Skin epidermis (tissue), 12 donors: ENCODE measurements at regions not wholly inside any gene's neighbourhood (a gene's known extent, or its start where the extent isn't known, plus 50 kb on each side); places are given as distances from the start of the nearest gene placed in this dataset.

ENCODE experiments used
- H3K27ac ChIP-seq, 21 experiments: fragments of 200-600 bp; sonication (generic) in 11 of 21; one replicate each; pipeline ENCODE4 v1.5.0; 2020; ENCODE audit warnings: mild to moderate bottlenecking in 3 of 21, inconsistent platforms in 2 of 21, moderate library complexity in 2 of 21
- H3K4me3 ChIP-seq, 7 experiments: fragments of 200-600 bp; sonication (generic) in 2 of 7; one replicate each; pipeline ENCODE4 v1.5.0; 2020; ENCODE audit warnings: inconsistent platforms in 2 of 7, mild to moderate bottlenecking in 2 of 7, moderate library complexity in 1 of 7

GRCh38 chr2:60125611-60126426 lies 427.6 kb downstream of the BCL11A start:
- Histone ChIP-seq H3K4me3 (no peak overlapping the region), H3K27ac (no peak overlapping the region)

DNA sequence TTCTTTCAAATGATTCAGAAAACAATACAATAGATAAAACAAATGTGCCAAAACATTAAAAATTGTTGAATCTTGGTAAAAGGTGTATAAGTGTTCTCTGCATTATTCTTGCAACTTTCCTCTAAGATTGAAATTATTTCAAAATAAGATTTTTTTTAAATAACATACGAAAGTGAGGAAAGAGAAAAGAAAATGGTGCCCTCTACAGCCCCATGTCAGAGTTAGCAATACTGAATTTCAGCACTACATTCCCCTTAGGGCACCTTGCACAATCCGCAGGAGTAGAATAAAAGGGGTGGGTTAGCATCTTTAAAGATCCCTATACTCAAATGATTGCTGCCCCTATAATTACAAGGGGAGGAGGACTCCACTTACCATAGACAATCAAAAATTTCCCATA lies 433.7 kb downstream of the BCL11A start:
- no peak overlapping the region for H3K4me3 ChIP-seq
- no peak overlapping the region for H3K27ac ChIP-seq

DNA sequence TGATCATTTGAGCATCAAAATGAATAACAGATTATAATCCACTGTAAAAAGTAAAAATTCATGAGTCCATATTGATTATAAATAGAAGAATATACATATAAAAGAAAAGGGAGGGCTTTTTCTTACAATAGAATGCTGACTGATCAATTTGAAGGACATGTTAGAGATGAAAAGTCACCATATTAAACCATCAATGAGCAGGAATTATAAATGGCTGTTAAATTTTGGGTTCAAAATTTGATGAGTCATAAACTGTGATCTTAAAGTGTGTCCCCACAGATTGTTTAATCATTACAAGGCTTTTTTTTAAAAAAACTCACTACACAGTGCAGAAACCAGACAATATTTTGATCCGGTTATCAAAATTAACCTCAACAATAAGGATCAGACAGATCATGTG lies 434.5 kb downstream of the BCL11A start:
- Histone ChIP-seq H3K4me3 (no peak overlapping the region), H3K27ac (no peak overlapping the region)

DNA sequence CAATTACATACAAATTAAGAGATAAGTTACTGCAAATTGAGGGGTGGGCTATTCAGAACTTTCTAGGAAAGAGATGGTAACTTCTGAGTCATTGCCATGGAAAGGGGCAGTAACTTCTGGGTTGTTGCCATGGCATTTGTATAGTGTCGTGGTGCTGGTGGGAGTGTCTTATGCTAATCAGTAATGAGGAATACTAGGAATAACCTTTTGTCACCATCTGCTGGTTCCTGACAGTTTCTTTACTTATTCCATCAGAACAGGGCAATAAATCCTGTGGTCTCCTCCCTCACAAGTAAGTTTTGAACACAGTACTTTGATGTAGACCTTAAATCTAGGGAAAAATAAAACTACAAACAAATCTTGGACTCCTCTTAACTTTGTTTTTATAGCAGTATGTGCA lies 435.4 kb downstream of the BCL11A start:
- Histone ChIP-seq H3K27ac (no peak overlapping the region), H3K4me3 (no peak overlapping the region)

DNA sequence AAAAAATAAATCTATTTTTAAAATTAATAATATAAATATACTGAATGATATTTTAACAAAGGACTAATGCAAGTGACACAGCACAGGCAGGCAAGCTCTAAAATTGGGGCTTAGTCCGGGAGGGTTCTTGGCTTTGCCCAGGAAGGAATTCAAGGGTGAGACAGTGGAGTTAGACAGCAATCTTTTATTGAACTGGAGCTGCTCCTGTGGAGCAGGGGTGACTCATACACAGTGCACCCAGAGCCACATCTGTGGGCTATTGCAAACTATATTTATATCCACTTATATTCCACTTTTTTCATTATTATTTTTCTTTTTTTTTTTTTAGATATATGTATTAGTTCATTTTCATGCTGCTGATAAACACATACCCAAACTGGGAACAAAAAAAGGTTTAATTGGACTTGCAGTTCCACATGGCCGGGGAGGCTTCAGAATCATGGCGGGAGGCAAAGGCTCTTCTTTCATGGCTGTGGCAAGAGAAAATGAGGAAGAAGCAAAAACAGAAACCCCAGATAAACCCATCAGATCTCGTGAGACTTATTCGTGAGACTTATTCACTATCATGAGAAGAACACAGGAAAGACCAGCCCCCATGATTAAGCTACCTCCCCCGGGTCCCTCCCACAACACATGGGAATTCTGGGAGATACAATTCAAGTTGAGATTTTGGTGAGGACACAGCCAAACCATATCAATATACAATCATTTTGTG lies 437.1 kb downstream of the BCL11A start:
- no peak overlapping the region for H3K4me3 ChIP-seq
- peak overlapping the region in 2 of 21 experiments; percentile 17 to 27 for H3K27ac ChIP-seq

DNA sequence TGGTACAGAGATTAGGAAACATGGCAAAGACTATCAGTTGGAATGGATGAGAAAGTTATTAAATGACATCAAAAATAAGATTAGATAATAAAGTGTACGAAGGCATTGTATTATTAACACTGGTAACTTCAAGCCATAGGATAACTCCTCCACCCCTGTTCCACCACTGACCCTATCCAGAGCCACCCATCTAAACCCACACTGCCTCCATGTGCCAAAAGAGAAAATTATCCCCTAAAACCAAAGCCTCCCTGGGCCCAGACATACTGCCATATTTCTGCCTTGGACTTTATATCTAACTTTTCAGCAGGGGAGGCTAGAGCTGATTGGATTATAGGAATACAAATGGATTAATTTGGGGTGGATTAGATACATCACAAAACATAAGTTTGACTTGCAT lies 443.7 kb downstream of the BCL11A start:
- Histone ChIP-seq H3K27ac (no peak overlapping the region), H3K4me3 (no peak overlapping the region)

DNA sequence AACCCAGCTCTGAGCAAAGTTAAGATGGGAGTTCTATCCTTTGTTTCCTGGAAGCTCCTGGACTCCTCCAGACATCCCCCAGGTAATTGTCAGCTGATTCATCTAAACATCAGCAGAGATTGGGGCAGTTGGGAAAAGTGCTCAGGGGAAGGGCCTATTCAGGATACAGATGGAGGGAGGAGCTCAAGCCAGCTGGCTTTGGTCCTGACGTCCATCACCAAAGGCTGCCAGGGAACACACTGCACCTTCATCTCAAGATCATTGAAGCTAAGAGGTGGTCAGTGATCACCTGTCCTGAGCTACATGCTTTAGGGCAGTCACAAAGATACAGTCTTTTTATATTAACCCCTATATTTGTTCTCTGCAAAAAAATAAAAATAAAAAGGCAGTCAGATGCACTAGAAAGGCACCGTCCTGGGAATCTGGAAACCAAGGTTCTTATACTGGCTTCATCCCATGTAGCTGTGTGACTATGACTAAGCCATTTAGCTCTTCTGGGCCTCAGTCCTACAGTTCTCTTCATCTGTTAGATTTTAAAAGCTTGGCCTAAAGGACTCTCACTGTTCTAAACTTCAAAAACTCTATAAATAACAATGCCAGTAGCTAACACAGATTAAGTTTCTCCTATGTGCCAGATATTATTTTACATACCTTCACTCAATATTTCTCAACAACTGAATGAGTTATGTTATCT lies 446.5 kb downstream of the BCL11A start:
- Histone ChIP-seq H3K4me3 (no peak overlapping the region), H3K27ac (no peak overlapping the region)

DNA sequence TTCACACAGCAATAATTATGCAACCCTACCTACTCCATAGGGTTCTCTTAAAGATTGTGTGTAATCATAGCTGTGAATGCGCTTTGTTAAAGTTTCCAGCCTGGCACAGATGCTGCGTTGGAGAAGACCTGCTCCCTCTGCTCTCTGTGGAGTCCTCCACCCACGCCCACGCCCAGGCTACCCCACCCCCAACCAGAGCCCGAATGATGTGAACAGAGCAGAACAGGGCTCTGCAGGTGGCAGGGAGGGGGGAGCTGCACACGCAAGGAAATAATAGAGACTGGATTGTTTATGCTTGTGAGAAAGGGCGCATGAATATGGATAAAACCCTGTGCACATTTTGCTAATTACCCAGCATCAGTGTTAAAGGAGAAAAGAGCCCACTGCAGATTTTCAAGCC lies 447.5 kb downstream of the BCL11A start:
- H3K4me3 ChIP-seq = no peak overlapping the region
- peak overlapping the region in 1 of 21 experiments; percentile 42 for H3K27ac ChIP-seq

GRCh38 chr2:60104514-60105505 lies 448.6 kb downstream of the BCL11A start:
- peak overlapping the region in 1 of 21 experiments; percentile 42 for H3K27ac ChIP-seq

GRCh38 chr2:60100034-60100433 lies 453.4 kb downstream of the BCL11A start:
- Histone ChIP-seq H3K4me3 (no peak overlapping the region), H3K27ac (no peak overlapping the region)

More at GRCh38 chr2:60104514-60105505, 448.6 kb downstream of the BCL11A start:
- H3K4me3 ChIP-seq = no peak overlapping the region

DNA sequence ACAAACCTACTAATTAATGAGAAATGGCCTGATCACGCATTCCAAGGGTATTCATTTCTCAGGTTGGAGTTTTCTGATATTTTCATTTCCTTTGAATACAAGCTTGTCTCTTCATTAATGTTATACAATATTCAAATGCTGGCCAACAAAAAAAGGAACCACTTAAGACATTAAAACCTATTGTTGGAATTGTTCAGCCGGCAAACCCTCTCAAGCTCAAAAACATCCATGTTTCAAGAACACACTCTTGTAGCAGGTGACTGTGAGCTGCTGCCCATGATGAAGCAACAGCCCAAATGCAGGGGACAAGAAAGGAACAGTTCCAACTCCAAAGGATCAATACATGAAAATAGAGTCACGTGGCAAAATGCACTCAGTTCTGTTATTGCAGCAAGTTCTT lies 454.5 kb downstream of the BCL11A start:
- no peak overlapping the region for H3K4me3 ChIP-seq

DNA sequence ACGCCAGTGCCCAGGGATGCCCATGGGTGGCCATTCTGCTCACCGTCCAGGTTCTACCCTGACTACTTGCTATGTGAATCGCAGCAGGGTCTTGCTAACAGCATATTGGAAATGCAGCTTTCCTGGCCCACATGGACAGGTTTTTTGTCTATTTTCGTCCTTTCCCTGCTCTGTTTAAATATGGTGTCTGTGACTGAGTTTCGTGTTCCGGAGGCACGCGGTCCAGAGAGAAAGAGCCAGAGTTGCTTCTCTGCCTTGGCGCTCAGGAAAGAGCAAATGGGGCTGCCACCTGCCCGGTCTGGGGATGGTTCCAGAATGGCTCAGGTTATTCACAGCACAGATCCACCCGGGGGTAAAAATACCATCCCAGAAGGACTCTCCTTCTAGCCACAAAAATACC lies 456.2 kb downstream of the BCL11A start:
- Histone ChIP-seq H3K4me3 (no peak overlapping the region), H3K27ac (no peak overlapping the region)

More for the DNA sequence above, 454.5 kb downstream of the BCL11A start:
- H3K27ac ChIP-seq = no peak overlapping the region

DNA sequence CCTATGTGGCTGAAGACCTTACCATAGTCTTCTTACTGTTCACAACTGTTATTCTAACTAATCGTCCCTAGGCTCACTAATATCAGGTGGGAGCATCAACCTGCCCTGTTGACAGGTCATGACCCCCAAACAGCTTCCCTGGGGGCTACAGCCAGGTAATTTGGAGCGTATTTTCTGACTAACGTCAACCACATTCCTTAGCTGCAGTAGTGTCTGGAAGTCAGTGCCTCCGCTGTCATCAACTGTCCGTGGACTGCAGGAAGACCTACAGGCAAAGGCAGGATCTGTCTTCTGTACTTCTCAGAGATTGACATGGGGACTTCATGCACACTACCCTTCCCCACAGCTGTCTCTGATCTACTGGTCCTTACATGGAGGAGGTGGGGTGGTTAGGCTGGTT lies 456.9 kb downstream of the BCL11A start:
- Histone ChIP-seq H3K27ac (no peak overlapping the region), H3K4me3 (no peak overlapping the region)

- no peak overlapping the region for H3K27ac ChIP-seq
- H3K4me3 ChIP-seq = no peak overlapping the region
These were observed 457.6 kb downstream of the BCL11A start for GRCh38 chr2:60095903-60096302.

DNA sequence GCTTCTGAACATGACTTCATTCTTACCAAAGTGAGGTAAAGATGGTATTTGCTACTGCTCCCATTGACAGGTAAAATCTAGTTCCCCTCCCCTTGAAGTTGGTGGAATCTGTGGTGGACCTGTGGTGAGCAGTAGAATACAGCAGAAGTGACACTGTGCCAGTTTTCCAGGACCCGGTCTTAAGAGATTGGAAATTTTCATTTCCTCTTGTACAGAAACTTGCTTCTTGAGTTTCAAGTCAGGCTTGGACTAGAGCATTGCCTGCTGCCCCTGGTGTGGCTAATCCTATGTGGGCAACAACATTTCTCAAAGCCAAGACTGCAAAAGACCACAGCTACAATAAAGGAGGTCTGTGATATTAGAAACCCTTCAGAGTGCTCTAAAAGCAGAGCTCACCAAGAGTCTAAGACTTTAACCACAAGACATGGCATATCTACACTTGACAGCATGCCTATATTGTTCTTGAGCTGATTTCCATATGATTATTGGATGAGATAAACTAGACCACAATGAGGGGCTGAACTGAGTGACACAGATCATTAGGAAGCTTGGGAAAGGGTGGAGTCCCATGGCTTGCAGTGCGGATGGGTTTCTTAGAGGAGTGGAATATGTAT lies 458.1 kb downstream of the BCL11A start:
- H3K27ac ChIP-seq = no peak overlapping the region
- no peak overlapping the region for H3K4me3 ChIP-seq

GRCh38 chr2:60094450-60094929 lies 459.0 kb downstream of the BCL11A start:
- Histone ChIP-seq H3K4me3 (no peak overlapping the region), H3K27ac (no peak overlapping the region)

- Histone ChIP-seq H3K27ac (no peak overlapping the region), H3K4me3 (no peak overlapping the region)
These were observed 460.7 kb downstream of the BCL11A start for GRCh38 chr2:60092781-60093180.

- Histone ChIP-seq H3K4me3 (no peak overlapping the region), H3K27ac (no peak overlapping the region)
These were observed 461.6 kb downstream of the BCL11A start for GRCh38 chr2:60091894-60092293.

GRCh38 chr2:60091266-60091665 lies 462.2 kb downstream of the BCL11A start:
- H3K4me3 ChIP-seq = no peak overlapping the region
- no peak overlapping the region for H3K27ac ChIP-seq
